ENCODE measurements at regions not wholly inside any gene's neighbourhood (a gene's known extent, or its start where the extent isn't known, plus 50 kb on each side); places are given as distances from the start of the nearest gene placed in this dataset.

- H3K9me3 ChIP-seq (ENCODE audit: low read length): no peaks in the 10 kb centered on the region
- H4K20me1 ChIP-seq (ENCODE audit: insufficient read depth, low read length): no peaks in the 10 kb centered on the region
- H3K27ac ChIP-seq (ENCODE audit: low read depth, low read length, poor library complexity, severe bottlenecking): no peak overlapping the region
- no peak overlapping the region for H3K4me2 ChIP-seq (ENCODE audit: low read length)
- no peaks in the 10 kb centered on the region for H3K79me2 ChIP-seq (ENCODE audit: insufficient read depth, low read depth, low read length)
- no peak for DNase-seq (ENCODE audit: low spot score)
- no peaks in the 10 kb centered on the region for H3K4me1 ChIP-seq (ENCODE audit: insufficient read depth, low read length, poor library complexity, severe bottlenecking)
- BruUV-seq (replicated peaks): no TSS peak
- no peaks in the 10 kb centered on the region for H3K36me3 ChIP-seq (ENCODE audit: insufficient read depth, low read length)
- intact Hi-C loops (cut with micrococcal nuclease; ENCODE audit: unreplicated experiment): no loop called here
- no peaks in the 10 kb centered on the region for H3K9me2 ChIP-seq (ENCODE audit: insufficient read depth, low read length)
- no peak overlapping the region for H3K4me3 ChIP-seq (ENCODE audit: low read depth, low read length, poor library complexity, severe bottlenecking)
- CTCF ChIA-PET (ENCODE audit: unreplicated experiment): no interaction called here
- TF ChIP-seq EZH2phosphoT487 (IDR thresholded peaks at IDR 0.05; ENCODE audit: borderline replicate concordance, low read depth, low read length) (no peak), CTCF (conservative IDR thresholded peaks at IDR 0.05; ENCODE audit: low read length) (no peak)
- no peak overlapping the region for H2AFZ ChIP-seq (ENCODE audit: low read length)
- POLR2A ChIA-PET: interaction anchor here (0.6 to 1.2 kb wide), 2 partner anchors 19 to 673 kb away, joined by 3 read pairs; no protein-coding TSS in a partner anchor
These were observed 182.0 kb upstream of the FAM241A start for GRCh38 chr4:111963158-111963700.

GRCh38 chr4:111977419-111977965, 167.8 kb upstream of the FAM241A start:
- Histone ChIP-seq H3K36me3 (ENCODE audit: insufficient read depth, low read length) (no peaks in the 10 kb centered on the region), H3K4me2 (ENCODE audit: low read length) (no peak overlapping the region), H3K4me3 (ENCODE audit: low read depth, low read length, poor library complexity, severe bottlenecking) (no peak overlapping the region), H3K4me1 (ENCODE audit: insufficient read depth, low read length, poor library complexity, severe bottlenecking) (no peaks in the 10 kb centered on the region), H4K20me1 (ENCODE audit: insufficient read depth, low read length) (no peaks in the 10 kb centered on the region), H3K9me3 (ENCODE audit: low read length) (no peaks in the 10 kb centered on the region), H2AFZ (ENCODE audit: low read length) (no peak overlapping the region), H3K79me2 (ENCODE audit: insufficient read depth, low read depth, low read length) (no peaks in the 10 kb centered on the region), H3K27ac (ENCODE audit: low read depth, low read length, poor library complexity, severe bottlenecking) (no peak overlapping the region), H3K9me2 (ENCODE audit: insufficient read depth, low read length) (no peaks in the 10 kb centered on the region)
- ChIA-PET CTCF (ENCODE audit: unreplicated experiment) (no interaction called here), POLR2A (no interaction called here)
- TF ChIP-seq CTCF (conservative IDR thresholded peaks at IDR 0.05; ENCODE audit: low read length) (no peak), EZH2phosphoT487 (IDR thresholded peaks at IDR 0.05; ENCODE audit: borderline replicate concordance, low read depth, low read length) (no peak)
- DNase-seq (ENCODE audit: low spot score): no peak
- intact Hi-C loops (cut with micrococcal nuclease; ENCODE audit: unreplicated experiment): no loop called here
- no TSS peak for BruUV-seq (replicated peaks)

- no peak overlapping the region for H3K4me3 ChIP-seq (ENCODE audit: low read depth, low read length, poor library complexity, severe bottlenecking)
- no peaks in the 10 kb centered on the region for H4K20me1 ChIP-seq (ENCODE audit: insufficient read depth, low read length)
- TF ChIP-seq EZH2phosphoT487 (IDR thresholded peaks at IDR 0.05; ENCODE audit: borderline replicate concordance, low read depth, low read length) (no peak), CTCF (conservative IDR thresholded peaks at IDR 0.05; ENCODE audit: low read length) (no peak)
- H3K36me3 ChIP-seq (ENCODE audit: insufficient read depth, low read length): no peaks in the 10 kb centered on the region
- H3K9me3 ChIP-seq (ENCODE audit: low read length): no peaks in the 10 kb centered on the region
- H2AFZ ChIP-seq (ENCODE audit: low read length): no peak overlapping the region
- H3K9me2 ChIP-seq (ENCODE audit: insufficient read depth, low read length): no peaks in the 10 kb centered on the region
- ChIA-PET POLR2A (no interaction called here), CTCF (ENCODE audit: unreplicated experiment) (no interaction called here)
- no peaks in the 10 kb centered on the region for H3K79me2 ChIP-seq (ENCODE audit: insufficient read depth, low read depth, low read length)
- H3K27ac ChIP-seq (ENCODE audit: low read depth, low read length, poor library complexity, severe bottlenecking): no peak overlapping the region
- no peaks in the 10 kb centered on the region for H3K4me1 ChIP-seq (ENCODE audit: insufficient read depth, low read length, poor library complexity, severe bottlenecking)
- DNase-seq (ENCODE audit: low spot score): no peak
- no TSS peak for BruUV-seq (replicated peaks)
- no peak overlapping the region for H3K4me2 ChIP-seq (ENCODE audit: low read length)
- intact Hi-C loops (cut with micrococcal nuclease; ENCODE audit: unreplicated experiment): no loop called here
These were observed 165.3 kb upstream of the FAM241A start for GRCh38 chr4:111979921-111980320.

Measured in OCI-LY7 (cell line).